ENCODE measurements at regions not wholly inside any gene's neighbourhood (a gene's known extent, or its start where the extent isn't known, plus 50 kb on each side); places are given as distances from the start of the nearest gene placed in this dataset.

DNA sequence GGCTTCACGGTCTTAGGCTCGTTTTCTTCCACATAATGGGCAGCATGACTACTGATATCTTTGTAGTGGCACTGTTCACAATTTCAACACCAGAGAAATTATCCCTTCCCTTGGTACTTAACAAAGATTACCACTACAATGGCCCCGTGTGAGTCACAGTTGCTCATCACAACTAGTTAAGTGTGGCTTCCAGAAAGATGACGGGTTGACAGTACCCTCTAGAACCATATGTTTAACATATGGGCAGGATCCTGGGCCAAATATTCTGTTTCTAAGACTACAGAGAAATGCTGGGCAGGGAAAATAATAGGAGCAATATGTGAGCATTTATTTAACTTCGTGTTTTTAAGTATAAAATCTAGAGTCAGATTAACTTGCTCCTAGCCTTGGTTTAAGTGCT lies 780.1 kb upstream of the LINC00305 start:
- Mint-ChIP-seq H3K4me3 (no peak overlapping the region), H3K27me3 (no peaks in the 10 kb centered on the region), H3K36me3 (ENCODE audit: low read depth) (no peaks in the 10 kb centered on the region), H3K27ac (no peak overlapping the region), H3K4me1 (no peaks in the 10 kb centered on the region), H3K9me3 (no peaks in the 10 kb centered on the region)
- ChIA-PET POLR2A (no interaction called here), CTCF (no interaction called here)
- ATAC-seq (ENCODE audit: low read depth) (no peak), DNase-seq (no peak)
- TF ChIP-seq, protein P1, sequence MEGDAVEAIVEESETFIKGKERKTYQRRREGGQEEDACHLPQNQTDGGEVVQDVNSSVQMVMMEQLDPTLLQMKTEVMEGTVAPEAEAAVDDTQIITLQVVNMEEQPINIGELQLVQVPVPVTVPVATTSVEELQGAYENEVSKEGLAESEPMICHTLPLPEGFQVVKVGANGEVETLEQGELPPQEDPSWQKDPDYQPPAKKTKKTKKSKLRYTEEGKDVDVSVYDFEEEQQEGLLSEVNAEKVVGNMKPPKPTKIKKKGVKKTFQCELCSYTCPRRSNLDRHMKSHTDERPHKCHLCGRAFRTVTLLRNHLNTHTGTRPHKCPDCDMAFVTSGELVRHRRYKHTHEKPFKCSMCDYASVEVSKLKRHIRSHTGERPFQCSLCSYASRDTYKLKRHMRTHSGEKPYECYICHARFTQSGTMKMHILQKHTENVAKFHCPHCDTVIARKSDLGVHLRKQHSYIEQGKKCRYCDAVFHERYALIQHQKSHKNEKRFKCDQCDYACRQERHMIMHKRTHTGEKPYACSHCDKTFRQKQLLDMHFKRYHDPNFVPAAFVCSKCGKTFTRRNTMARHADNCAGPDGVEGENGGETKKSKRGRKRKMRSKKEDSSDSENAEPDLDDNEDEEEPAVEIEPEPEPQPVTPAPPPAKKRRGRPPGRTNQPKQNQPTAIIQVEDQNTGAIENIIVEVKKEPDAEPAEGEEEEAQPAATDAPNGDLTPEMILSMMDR (IDR thresholded peaks at IDR 0.05) = no peak
- intact Hi-C loops (cut with micrococcal nuclease) = no loop called here

DNA sequence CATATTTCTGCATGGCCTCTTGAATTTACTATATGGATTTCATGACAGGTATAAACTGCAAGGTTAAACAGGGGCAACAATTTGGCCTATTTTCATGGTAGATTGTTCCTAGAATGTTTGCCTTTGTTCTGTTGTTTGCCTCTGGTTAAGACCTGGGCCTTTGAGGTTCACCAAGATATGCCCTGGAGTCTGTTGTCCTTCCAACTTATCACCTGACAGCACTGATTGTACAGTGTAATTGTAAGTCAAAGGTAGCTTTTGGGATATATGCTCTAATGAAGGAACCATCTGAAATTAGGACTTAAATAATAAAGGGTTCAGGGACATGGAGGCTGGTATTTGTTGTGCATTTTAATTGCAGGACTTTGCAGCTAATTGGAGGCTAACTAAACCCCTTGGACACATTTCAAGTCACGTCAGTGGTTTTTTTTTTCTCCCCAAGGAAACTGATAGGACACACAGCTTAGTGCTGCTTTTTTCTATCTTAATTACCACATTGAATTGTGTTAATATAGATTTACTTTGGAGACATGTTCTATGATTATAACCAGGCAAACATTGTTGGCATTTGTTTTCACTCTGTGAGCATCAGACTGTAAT lies 771.2 kb upstream of the LINC00305 start:
- no peak overlapping the region for H3K27ac Mint-ChIP-seq

DNA sequence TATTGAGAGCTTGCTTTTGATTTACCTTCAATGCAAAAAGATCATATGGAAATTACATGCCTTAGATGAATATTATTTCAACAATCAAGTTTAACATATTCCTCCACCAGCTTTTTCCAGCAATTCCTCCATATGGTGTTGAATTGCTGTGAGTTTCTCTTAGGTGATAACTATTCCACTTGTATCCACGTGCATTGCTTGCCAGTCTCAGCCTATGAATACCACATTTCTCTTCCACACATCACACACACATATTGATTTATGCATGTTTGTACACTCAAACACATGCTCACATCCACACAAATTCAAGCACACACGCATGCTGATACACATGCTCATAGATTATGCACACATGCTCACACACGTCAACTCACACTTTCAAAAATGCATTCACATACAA lies 770.0 kb upstream of the LINC00305 start:
- Mint-ChIP-seq H3K9me3 (no peaks in the 10 kb centered on the region), H3K27me3 (no peaks in the 10 kb centered on the region), H3K36me3 (ENCODE audit: low read depth) (no peaks in the 10 kb centered on the region), H3K4me3 (no peak overlapping the region), H3K4me1 (no peaks in the 10 kb centered on the region), H3K27ac (no peak overlapping the region)
- ChIA-PET CTCF (no interaction called here), POLR2A (no interaction called here)
- DNase-seq (no peak), ATAC-seq (ENCODE audit: low read depth) (no peak)
- intact Hi-C loops (cut with micrococcal nuclease) = no loop called here
- TF ChIP-seq, protein P1 (IDR thresholded peaks at IDR 0.05) = no peak

More for the DNA sequence above, 771.2 kb upstream of the LINC00305 start:
- no peaks in the 10 kb centered on the region for H3K36me3 Mint-ChIP-seq (ENCODE audit: low read depth)
- no peaks in the 10 kb centered on the region for H3K9me3 Mint-ChIP-seq
- ATAC-seq (ENCODE audit: low read depth) = no peak
- intact Hi-C loops (cut with micrococcal nuclease) = no loop called here
- no peaks in the 10 kb centered on the region for H3K27me3 Mint-ChIP-seq
- H3K4me3 Mint-ChIP-seq = no peak overlapping the region
- CTCF ChIA-PET = no interaction called here
- POLR2A ChIA-PET = no interaction called here
- no peak for DNase-seq
- H3K4me1 Mint-ChIP-seq = no peaks in the 10 kb centered on the region
- TF ChIP-seq, protein P1 (IDR thresholded peaks at IDR 0.05) = no peak

DNA sequence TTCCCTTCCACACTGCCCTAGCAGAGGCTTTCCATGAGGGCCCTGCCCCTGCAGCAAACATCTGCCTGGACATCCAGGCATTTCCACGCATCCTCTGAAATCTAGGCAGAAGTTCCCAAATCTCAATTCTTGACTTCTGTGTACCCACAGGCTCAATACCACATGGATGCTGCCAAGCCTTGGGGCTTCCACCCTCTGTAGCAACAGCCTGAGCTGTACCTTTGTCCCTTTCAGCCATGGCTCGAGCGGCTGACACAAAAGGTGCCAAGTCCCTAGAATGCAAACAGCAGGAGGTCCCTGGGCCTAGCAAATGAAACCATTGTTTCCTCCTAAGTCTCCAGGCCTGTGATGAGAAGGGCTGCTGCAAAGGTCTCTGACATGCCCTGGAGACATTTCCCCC lies 744.5 kb upstream of the LINC00305 start:
- no peak for DNase-seq
- no peak overlapping the region for H3K27ac Mint-ChIP-seq
- ATAC-seq (ENCODE audit: low read depth) = no peak
- POLR2A ChIA-PET = no interaction called here
- H3K4me1 Mint-ChIP-seq = no peaks in the 10 kb centered on the region
- H3K36me3 Mint-ChIP-seq (ENCODE audit: low read depth) = no peaks in the 10 kb centered on the region
- no peaks in the 10 kb centered on the region for H3K27me3 Mint-ChIP-seq
- TF ChIP-seq, protein P1 (IDR thresholded peaks at IDR 0.05) = no peak
- no peak overlapping the region for H3K4me3 Mint-ChIP-seq
- intact Hi-C loops (cut with micrococcal nuclease) = no loop called here
- H3K9me3 Mint-ChIP-seq = peaks cover 14% of the 10 kb centered on the region
- CTCF ChIA-PET = no interaction called here

DNA sequence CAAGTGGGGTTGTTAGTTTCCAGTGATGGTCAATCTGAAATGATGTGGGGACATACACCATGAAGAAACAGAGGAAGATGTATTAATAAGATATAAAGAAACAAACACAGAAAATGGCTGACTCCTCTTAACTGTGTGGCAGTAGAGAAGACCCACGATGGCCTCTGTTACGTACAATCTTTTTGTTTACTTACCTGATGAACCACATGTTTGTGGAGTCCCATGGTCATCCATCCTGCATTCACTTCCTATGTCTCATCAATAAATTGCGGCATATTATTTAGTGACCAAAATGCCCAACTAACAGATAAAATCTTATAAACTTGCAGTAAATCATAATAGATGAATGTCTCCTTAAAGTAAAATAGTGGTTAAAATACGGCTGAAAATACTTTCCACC lies 740.1 kb upstream of the LINC00305 start:
- Mint-ChIP-seq H3K4me3 (no peak overlapping the region), H3K36me3 (ENCODE audit: low read depth) (no peaks in the 10 kb centered on the region), H3K4me1 (no peaks in the 10 kb centered on the region), H3K27ac (no peak overlapping the region), H3K9me3 (peaks cover 11% of the 10 kb centered on the region), H3K27me3 (no peaks in the 10 kb centered on the region)
- TF ChIP-seq, protein P1 (IDR thresholded peaks at IDR 0.05) = no peak
- ATAC-seq (ENCODE audit: low read depth) = no peak
- intact Hi-C loops (cut with micrococcal nuclease) = no loop called here
- CTCF ChIA-PET = no interaction called here
- DNase-seq = no peak
- POLR2A ChIA-PET = no interaction called here
